HG02938 (cell line): ENCODE measurements at regions not wholly inside any gene's neighbourhood (a gene's known extent, or its start where the extent isn't known, plus 50 kb on each side); places are given as distances from the start of the nearest gene placed in this dataset.
"Not testable (repeated sequence)": the region's sequence is repeated elsewhere in the genome, so short reads cannot be mapped to it uniquely, and the experiment has no call there.

ENCODE experiments used
- ATAC-seq: cut with Tn5 transposase; IDR thresholded peaks from one replicate; pipeline ENCODE4 v1.9.1; 2021; ENCODE audit warnings: mild to moderate bottlenecking, moderate library complexity; ENCODE audit not compliant: unreplicated experiment

GRCh38 chr6:50330347-50330746 lies 280.6 kb upstream of the DEFB112 start:
- no peak for ATAC-seq

- ATAC-seq, result no peak
Observed at GRCh38 chr6:50330963-50331362, 281.2 kb upstream of the DEFB112 start.

- no peak for ATAC-seq
Observed at GRCh38 chr6:50333696-50334095, 284.0 kb upstream of the DEFB112 start.

- no peak for ATAC-seq
Observed at GRCh38 chr6:50337532-50338122, 287.9 kb upstream of the DEFB112 start.

GRCh38 chr6:50353603-50354002 lies 303.9 kb upstream of the DEFB112 start:
- no peak for ATAC-seq

GRCh38 chr6:50358113-50358512 lies 308.4 kb upstream of the DEFB112 start:
- ATAC-seq, result no peak

GRCh38 chr6:50361641-50362331 lies 312.1 kb upstream of the DEFB112 start:
- ATAC-seq, result no peak

GRCh38 chr6:50362706-50363105 lies 313.0 kb upstream of the DEFB112 start:
- no peak for ATAC-seq

- no peak for ATAC-seq
Observed at GRCh38 chr6:50369996-50370395, 320.3 kb upstream of the DEFB112 start.

GRCh38 chr6:50380406-50381098 lies 330.8 kb upstream of the DEFB112 start:
- no peak for ATAC-seq

- ATAC-seq, result no peak
Observed at GRCh38 chr6:50381099-50381415, 331.3 kb upstream of the DEFB112 start.

GRCh38 chr6:50390416-50390815 lies 322.9 kb upstream of the TFAP2D start:
- no peak for ATAC-seq

- not testable (repeated sequence) for ATAC-seq
Observed at GRCh38 chr6:50394139-50394538, 319.2 kb upstream of the TFAP2D start.

- ATAC-seq, result no peak
Observed at GRCh38 chr6:50404643-50405042, 308.7 kb upstream of the TFAP2D start.

GRCh38 chr6:50410579-50410978 lies 302.7 kb upstream of the TFAP2D start:
- no peak for ATAC-seq

GRCh38 chr6:50421041-50421440 lies 292.3 kb upstream of the TFAP2D start:
- ATAC-seq, result not testable (repeated sequence)

- ATAC-seq, result no peak
Observed at GRCh38 chr6:50427267-50427666, 286.1 kb upstream of the TFAP2D start.

- ATAC-seq, result no peak
Observed at GRCh38 chr6:50437901-50438300, 275.4 kb upstream of the TFAP2D start.

- no peak for ATAC-seq
Observed at GRCh38 chr6:50442531-50443040, 270.7 kb upstream of the TFAP2D start.

- no peak for ATAC-seq
Observed at GRCh38 chr6:50443144-50443543, 270.2 kb upstream of the TFAP2D start.

GRCh38 chr6:50449128-50449527 lies 264.2 kb upstream of the TFAP2D start:
- no peak for ATAC-seq

- ATAC-seq, result no peak
Observed at GRCh38 chr6:50451826-50452400, 261.4 kb upstream of the TFAP2D start.
